ENCODE measurements at regions not wholly inside any gene's neighbourhood (a gene's known extent, or its start where the extent isn't known, plus 50 kb on each side); places are given as distances from the start of the nearest gene placed in this dataset.

GRCh38 chr10:120402147-120402766, 54.8 kb upstream of the PLPP4 start:
- TF ChIP-seq POLR2A (IDR thresholded peaks at IDR 0.05; ENCODE audit: low read depth, low read length) (no peak), TAF1 (IDR thresholded peaks at IDR 0.05; ENCODE audit: low read depth, low read length) (no peak), POLR2AphosphoS5 (IDR thresholded peaks at IDR 0.05; ENCODE audit: low read depth, low read length) (no peak)
